GM21528 (cell line): ENCODE measurements at regions not wholly inside any gene's neighbourhood (a gene's known extent, or its start where the extent isn't known, plus 50 kb on each side); places are given as distances from the start of the nearest gene placed in this dataset.

Experiments used
- ATAC-seq: cut with Tn5 transposase; IDR thresholded peaks from one replicate; pipeline ENCODE4 v1.9.1; 2021; ENCODE audit warnings: mild to moderate bottlenecking, moderate library complexity; ENCODE audit not compliant: unreplicated experiment, low FRiP score

DNA sequence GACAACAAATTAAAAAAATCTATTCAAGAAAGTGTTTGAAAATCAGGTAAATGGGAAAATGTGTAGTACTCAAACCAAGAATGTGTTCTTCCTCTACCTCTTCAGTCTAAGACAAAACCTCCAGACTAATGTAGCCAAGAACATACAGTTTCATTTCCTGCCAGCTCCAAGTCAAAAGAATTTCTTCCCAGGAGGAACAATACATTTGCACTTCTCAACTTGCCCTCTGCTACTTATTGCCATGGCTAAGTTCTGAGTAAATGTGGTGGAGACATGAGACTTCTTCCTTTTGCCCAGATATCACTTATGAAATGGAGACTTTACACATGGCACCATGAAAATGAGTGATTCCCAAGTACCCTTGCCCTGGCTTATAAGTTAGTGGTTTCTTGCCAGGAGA lies 2112.2 kb upstream of the C9orf72 start:
- no peak for ATAC-seq

DNA sequence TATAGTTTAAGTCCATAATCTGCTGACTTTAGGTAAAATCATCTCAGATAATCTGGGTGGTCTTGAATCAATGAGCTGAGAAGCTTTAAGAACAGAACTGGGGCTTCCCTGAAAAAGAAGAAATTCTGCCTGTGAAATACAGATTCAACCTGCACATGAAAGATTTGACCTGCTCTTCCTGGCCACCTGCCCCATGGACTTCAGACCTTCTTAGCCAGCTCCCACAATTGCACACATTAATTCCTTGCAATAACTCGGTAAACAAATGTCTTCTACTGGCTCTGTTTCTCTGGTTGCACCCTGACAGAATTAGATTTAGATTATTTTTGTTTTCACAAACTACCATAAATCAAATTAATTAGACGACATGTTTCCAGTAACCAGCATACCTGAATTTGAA lies 2117.9 kb upstream of the C9orf72 start:
- no peak for ATAC-seq

DNA sequence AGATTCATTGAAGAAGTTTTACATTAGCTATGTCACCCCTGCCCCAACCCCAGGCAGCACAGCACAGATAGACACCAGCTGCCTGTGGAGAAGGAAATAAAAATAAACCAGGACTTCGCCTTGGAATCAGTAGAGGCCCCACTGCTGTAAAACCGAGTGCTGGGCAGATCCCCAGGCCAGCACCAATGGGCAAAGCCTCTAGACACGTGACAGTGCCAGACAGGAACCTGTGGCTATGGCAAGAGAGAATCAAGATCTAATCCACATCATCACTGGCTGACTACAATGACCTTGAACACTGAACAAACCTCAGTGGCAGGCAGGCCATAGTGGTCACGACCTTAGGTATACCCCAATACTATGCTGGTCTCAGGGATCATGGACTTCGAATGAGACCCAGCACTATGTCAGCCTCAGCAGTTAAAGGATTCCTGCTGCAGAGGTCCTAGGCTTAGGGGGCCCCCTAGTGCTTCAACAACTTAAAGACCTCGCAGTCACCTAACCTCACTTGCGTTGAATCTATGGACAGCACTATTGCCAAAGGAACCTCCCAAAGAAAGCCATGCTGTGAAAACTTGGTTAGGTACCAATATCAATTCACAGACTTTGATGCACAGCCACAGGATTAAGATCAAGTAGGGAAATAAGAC lies 2118.6 kb upstream of the C9orf72 start:
- no peak for ATAC-seq

DNA sequence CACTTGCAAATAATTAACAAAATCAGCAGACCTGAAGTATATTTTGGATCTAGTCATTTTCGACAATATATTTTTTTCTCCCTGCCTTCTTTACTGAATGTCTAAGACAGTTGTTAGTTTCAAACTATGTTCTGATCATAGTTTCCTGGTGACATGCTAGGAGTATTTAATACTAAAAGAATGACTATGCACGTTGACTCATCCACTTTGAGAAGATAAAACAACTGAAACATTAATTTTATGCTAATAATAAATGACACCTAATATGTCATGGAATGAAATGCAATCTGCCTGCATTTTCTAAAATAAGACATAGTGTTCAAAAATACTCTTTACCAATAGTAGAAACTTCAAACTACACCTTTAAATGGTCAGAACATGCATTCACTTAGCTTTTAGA lies 2123.7 kb upstream of the C9orf72 start:
- ATAC-seq: no peak

DNA sequence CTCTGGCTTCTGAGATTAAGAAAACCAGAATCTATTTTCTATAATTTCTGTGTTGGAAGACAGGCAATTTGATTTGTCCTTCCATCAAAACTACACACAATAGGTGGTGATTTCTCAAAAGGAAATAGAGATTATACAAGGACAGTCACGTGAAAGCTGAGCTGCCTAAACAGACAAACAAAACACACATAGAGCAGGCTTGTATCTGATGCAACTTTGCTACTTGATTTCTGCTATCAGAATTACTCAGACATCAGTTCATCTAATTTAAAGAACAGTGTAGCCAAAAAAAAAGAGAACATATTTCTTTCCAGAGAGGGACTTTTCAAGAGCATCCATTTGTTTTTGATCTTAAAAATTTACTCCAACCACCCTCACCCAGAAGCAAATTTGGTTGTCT lies 2128.3 kb upstream of the C9orf72 start:
- ATAC-seq: no peak

DNA sequence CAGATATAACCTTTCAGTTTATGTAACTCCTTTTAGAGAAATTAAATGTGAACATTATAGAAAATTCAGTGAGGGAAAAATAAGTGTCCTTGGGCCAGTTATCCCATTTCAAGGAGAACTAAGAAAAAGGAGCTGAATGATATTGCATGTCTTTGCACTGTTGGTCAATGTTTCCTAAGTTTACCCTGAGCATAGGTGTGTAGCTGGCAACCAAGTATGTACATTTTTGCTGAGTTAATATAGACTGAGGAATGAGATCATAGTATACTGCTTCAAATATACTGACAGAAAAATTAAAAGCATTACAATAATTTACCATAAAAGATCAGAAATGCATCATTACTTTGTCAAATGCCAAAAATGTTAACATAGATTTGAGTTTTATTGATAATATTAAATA lies 2128.7 kb upstream of the C9orf72 start:
- no peak for ATAC-seq

DNA sequence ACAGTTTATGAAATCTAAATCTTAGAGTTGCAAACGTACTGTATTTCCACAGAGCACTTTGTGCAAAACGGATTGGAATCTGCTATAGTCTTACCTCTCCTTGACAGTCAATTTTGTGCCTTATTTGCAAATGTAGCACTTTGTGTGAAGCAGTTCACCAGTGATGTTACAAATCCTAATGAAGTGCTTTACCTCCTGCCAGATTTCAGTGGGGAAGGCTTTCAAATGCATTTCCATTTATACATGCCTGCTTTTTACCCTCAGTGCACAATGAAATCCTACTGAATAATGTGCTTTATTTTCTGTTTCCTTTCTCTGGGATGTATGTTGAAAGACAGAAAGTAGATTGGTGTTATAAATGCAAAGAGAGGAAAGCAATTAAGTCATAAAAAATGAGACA lies 2141.6 kb upstream of the C9orf72 start:
- ATAC-seq: no peak

DNA sequence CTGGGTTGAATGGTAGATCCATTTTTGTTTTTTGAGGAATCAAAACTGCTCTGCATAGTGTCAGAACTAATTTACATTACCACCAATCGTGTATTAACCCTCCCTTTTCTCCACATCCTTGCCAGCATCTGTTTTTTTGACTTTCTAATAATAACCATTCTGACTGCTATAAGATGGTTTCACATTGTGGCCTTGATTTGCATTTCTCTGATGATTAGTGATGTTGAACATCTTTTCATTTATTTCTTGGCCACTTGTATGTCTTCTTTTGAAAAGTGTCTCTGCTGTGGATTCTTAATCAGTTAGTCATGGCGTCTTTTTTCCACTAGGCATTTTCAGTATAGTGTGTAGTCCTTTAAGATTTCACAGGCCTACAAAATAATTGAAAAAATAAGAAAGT lies 2144.3 kb upstream of the C9orf72 start:
- ATAC-seq: no peak

DNA sequence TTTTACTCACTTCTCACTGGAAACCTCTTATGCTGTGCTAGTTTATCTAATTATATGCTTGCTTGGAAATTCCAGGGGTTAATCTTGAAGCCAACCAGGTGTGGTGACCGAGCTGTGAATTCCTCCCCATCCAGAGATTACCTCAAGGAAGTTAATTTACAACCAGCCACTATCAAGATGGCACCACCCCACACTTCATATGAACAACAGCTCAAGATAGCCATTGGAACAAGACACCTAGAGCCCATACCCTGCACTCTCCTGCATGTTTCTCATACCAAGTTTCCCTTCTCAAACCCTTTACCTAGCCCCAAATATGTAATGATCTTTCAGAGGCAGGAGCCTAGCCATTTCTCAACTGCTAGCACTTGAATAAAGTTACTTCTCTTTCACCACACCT lies 2156.9 kb upstream of the C9orf72 start:
- ATAC-seq: no peak

DNA sequence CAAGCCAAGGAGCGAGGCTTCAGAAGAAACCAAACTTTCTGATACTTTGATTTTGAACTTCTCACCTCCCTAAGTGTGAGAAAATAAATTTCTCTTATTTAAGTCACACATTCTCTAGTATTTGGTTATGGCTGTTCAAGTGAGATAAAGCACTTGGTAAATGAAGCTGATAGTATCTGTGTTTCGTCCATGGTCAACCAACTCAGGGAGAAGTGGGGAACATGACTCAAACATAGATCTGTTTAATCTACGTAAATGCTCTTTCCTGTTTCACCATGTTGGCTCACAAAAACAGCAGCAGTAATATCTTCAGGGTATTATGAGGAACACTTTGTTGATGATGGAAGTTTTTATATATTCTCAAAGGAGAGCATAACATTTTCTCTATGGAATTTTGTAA lies 2167.2 kb upstream of the C9orf72 start:
- ATAC-seq: no peak

DNA sequence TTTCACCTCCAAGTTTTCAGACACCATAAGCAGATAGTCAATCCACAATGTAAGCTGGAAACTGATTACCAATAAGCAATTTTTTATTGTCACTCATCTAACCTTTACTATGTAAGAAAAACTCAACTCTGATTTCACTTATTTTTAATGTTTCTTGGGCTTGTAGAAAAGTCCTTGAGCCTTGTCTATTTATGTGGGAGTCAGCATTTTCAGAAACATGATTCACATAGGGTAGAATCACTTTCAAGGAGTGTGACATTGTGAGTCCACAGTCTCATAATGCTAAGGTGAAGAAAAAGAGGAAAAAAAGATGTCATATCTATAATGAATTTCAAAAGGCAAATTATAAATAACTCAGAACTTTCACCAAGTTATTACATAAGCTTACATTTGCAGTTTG lies 2167.9 kb upstream of the C9orf72 start:
- no peak for ATAC-seq

DNA sequence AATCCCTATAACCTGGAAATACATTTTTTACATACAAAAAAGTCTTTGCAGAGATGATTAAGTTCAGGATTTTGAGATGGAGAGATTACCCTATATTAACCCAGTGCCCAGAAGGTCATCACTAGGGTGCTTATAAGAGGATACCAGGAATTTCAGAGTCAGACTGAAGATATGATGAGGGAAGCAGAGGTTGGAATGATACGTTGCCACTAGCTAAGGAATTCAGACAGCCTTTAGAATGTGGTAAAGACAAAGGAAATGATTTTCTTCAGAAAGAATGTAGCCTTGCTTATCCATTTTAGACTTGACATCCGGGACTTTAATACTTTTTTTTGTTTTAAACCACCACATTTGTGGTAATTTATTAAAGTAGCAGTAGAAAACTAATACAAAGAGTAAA lies 2176.8 kb upstream of the C9orf72 start:
- no peak for ATAC-seq

DNA sequence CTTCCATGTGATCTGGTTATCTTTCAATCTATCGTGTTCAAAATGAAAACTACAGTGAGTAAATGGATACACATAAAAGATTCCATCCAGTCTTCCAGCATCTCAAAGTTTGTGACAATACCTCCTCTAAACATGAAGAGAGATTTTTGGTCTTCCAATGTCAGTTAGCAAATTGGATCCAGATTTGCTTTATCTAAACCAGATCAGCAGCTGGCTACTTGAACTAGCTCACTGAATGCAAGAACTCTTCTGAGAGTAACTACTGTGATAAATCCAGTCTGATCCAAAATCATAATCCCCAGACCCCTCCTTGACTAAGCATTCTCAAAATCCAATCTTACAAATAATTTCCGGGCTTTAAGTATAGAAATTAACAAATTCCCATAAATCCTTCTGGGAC lies 2177.9 kb upstream of the C9orf72 start:
- ATAC-seq: no peak

DNA sequence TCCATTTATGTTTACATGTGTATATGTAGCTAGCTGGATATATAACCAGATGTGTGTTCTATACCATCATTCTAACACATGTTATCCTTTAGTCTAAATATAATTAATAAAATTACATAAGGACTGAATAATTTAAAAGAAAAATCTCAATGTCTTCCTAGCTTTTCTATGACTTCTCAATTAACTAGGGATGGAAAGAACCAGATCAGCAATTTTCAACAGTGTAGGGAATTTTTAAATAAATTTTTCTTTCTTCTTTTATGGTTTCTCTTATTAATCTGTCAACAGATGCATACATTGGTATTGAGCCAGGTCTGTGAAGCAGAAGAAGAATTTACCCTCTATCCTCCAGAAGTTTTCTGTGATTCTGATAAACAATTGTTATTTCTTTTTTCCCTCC lies 2180.4 kb upstream of the C9orf72 start:
- ATAC-seq: no peak

DNA sequence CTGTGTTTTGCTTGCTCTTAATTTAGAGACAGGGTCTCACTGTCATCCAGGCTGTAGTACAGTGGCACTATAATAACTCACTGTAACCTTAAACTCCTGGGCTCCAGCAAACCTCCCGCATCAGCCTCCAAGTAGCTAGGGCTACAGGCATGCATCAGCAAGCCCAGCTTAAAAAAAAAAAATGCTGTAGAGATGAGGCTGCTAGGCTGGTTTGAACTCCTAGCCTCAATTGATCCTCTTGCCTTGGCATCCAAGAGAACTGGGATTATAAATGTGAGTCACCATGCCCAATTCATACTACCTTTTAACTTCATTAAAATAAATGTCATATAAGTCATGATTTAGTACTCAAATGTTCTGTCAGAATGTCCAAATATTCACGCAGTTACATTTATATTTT lies 2195.7 kb upstream of the C9orf72 start:
- no peak for ATAC-seq

DNA sequence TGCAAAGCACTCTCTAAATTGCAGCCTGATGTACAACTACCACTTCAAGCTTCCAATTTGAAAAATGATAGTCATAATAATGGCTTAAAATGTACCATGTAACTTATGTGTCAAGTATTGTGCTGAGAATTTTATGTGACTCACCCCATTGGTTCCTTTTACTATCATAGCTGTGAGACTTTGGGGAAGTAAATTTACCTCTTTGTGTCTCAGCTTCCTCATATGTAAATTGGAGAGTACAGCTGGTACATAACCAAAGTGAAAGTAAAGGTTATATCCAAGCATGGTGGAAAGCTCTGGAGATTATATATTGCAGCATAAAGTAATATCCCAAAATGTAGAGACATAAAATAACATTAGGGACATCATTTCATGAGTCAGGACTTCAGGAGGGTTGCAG lies 2200.4 kb upstream of the C9orf72 start:
- no peak for ATAC-seq

DNA sequence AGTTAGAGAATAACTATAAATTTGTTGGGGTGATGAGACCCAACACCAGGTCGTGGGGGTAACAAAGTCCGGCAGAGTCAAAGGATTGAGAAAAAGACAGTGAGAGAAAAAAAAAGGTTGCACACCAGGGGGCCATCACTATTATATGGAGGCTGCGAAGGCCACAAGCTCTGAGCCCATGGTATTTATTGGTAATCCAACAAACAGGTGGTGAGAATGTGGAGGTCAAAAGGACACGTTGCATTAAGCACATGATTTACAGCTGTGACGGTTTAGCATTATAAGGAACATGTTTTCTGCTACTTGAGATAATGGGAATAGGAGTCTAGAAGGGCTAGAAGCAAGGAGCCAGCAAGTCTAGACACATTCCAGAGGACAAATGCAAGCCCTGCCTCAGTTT lies 2202.2 kb upstream of the C9orf72 start:
- no peak for ATAC-seq

DNA sequence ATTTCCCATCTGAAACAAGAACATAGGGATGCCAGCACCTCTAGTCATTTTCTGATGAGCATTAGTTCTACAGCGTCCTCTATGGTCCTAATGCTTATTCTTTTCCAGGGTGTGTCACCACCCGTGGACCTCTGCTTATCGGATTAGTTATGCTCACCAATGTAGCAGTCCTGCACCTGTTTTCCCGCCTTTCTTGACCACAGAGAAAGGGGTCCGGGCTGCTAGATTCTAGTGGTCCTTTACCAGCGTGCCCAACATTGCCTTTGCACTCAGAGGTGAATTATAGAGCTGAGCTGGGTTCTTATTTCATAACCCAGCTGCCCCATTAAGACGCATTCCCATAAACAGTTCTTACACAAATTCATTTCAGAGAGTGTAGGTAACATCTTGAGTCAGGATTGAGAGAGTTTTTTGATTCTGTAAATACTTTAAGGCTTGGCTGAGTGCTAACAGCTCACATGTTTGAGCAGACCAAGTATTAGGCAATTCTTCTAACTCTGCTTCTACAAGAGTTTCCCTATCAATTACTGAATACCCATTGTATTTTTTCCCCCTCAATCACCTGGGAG lies 2205.1 kb upstream of the C9orf72 start:
- ATAC-seq: no peak

DNA sequence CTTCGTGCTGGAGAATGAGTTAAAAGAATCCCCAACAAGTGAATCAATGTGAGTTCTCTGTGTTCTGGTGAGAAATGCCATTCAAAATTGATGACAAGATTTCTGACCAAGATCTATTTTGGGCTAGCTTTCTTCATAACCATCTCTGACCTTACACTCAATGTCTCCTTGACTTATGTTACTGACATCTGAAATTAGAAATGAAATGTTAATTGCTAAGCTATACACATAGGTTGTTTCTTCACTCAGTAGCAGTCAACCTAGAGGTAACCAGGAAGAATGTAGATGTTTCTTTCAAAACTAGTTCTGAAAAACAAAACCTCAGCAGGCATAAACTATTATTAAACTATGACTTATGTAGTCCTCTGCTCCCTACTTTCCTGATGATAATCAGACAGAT lies 2220.7 kb upstream of the C9orf72 start:
- ATAC-seq: no peak

DNA sequence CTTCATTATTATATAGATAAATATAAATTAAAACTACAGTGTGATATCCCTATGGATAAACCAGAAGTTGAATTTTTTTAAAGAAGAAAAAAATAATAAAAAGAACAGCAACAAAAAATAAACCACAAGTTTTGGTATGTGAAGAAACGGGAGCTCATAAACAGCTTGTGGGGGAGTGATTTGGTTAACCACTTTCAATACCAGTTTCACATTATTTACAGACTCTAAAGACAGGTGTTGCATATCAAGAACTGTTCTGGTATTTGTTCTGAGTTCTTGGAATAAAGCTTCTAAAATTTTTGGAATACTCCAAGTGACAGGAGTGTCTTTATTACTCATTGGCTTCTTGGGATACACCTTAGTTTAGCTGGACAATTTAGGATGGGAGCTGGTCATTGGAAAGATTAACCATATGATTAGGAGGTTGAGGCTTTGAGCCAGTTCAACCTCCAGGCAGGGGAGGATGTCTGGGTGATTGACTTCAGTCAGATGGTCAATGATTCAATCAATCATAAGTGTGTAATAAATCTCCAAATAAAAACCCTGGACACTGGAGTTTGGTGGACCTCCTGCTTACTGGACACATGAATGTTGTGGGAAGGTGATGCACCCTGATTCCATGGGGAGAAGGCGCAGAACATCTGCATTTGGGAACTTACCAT lies 2223.1 kb upstream of the C9orf72 start:
- peak; percentile 88 for ATAC-seq

DNA sequence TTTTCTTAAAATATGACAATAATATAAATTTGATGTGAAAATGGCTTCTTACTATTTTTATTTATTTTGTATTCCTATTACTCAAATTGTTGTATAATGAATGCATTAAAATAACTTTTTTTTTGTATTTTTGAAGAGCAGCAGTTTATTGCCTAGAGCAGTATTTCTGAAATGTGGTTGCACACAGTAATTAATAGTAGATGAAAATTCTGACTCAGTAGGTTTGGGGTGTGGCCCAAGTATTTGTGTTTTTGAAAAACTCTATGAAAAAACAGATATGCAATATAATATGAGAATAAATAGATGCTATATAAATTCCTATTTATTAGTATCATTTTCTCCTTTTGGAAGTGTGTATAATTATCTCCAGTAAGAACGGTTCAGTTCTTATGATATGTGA lies 2225.3 kb upstream of the C9orf72 start:
- ATAC-seq: no peak

DNA sequence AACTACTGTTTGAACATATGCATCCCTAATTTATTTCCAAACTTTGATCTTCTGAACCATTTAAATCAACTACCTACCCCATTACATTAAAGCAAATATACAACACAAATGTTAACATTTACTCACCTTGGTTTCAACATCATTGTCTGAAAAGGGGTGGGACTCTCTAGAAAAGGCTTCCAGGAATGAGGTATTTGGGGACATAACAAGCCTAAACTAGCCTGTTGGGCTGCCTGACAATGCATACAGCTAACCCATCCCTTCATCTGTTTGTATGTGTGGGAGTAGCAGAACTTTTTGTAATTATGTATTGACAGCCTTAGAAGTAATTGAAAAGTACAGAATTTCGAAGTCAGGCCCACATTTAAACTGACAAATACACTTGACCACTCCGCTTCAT lies 2225.9 kb upstream of the C9orf72 start:
- no peak for ATAC-seq
